Activated T-helper 1 cell treated with Interleukin-2 at 50 U/mL for 16 hours (primary cell): ENCODE measurements at regions not wholly inside any gene's neighbourhood (a gene's known extent, or its start where the extent isn't known, plus 50 kb on each side); places are given as distances from the start of the nearest gene placed in this dataset.
"Not testable (repeated sequence)": the region's sequence is repeated elsewhere in the genome, so short reads cannot be mapped to it uniquely, and the experiment has no call there.

ENCODE experiments used
- DNase-seq: peaks from one replicate; pipeline ENCODE4 v3.0.0-alpha.2; 2020; ENCODE audit warnings: low read depth

DNA sequence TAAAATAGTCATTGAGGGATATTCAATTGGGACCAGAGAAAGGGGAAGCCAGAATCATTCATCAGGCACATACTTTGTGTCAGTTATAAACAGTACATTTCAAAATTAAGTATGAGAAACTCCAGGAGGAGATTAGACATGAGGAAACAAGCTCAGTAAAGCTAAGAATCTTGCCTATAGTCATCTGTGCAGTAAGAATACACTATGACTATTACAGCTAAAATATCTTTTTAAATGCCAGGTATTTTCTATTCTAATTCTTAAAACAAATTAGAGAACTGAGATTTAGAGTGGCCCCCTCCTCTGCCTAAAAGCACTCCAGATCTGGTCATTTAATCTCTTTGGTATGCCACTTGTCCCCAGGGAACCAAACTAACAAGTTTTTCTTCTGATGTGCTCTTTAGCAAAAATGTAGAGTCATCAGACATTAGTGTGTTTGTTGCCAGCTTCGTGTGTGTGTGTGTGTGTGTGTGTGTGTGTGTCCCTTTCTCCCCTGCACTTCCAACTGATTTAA lies 541.1 kb downstream of the TTLL7 start:
- DNase-seq = not testable (repeated sequence)

DNA sequence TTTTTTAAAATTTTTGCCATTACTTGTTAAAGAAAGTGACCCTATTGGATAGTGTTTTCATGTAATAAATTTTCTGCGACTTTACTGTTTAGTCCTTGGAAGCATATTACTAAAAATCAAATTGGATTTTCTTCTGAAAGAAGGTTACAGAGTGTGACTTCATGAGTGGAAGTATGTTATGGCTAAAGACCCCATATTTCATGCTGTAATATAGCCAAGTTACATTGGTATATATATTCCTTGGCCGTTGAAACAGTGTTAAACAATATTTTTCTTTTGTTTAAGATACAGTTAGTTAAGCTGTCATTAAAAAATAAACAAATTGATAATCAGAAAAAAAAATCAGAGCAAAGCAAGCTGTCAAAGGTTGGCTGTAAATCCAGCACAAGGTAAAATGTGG lies 541.7 kb downstream of the TTLL7 start:
- DNase-seq = not testable (repeated sequence)

DNA sequence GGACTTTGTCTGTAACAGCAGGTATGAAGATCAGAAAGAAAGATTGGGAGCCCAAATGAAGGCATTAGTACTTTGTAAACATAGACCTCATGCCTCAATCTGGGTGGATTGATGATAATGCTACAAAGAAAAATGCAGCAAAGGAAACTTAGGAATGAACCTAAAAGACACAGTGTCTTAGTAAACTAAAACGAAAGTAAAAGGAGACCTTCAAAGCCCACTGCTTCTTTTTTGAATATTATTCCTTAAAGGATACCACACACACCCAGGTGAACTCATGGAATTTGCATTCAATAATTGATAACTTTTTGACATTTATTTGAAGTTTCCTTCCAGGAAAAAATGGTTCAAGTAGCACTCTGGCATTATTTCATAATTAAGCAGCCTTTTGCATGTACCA lies 543.2 kb downstream of the TTLL7 start:
- DNase-seq = not testable (repeated sequence)

DNA sequence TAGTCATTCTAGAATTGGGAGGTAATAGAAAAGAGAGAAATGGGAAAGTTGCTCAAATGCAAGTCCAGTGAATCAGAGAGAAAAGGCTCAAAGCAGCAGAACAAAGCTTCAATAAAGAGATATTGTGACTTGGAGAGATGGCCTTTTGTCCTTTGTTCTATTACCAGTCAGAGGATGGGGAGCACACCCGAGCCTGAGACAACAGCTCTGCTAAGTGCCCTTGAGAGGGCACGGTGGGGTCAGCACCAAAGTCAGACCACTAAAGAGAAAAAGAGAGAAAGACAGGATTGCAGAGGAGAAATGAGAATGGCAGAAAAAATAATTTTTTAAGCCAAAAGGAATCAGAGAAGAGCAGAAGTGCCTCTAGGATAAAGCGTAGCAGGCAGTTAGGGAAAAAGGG lies 553.1 kb downstream of the TTLL7 start:
- DNase-seq = not testable (repeated sequence)

- not testable (repeated sequence) for DNase-seq
Observed at GRCh38 chr1:83442412-83442811, 556.5 kb downstream of the TTLL7 start.

DNA sequence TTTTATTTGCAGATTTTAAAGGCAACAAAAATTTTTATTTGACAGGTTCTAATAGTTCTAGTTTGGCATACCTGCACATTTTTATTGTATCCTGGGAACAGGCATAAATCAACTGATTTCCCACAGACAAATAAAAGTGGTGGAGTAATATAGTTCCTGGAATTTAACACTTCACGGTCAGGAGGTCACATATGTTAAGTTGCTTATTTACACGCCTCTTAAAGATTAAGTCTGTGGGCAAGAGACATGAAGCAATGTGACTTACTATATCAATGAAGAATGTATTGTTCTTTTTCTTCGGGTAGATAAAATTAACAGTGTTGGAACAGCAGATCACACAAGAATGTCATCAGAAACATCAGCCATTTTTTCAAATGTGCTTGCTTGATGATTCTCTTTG lies 558.3 kb downstream of the TTLL7 start:
- not testable (repeated sequence) for DNase-seq

- not testable (repeated sequence) for DNase-seq
Observed at GRCh38 chr1:83440021-83440420, 558.9 kb downstream of the TTLL7 start.

GRCh38 chr1:83438316-83438715 lies 560.6 kb downstream of the TTLL7 start:
- not testable (repeated sequence) for DNase-seq

DNA sequence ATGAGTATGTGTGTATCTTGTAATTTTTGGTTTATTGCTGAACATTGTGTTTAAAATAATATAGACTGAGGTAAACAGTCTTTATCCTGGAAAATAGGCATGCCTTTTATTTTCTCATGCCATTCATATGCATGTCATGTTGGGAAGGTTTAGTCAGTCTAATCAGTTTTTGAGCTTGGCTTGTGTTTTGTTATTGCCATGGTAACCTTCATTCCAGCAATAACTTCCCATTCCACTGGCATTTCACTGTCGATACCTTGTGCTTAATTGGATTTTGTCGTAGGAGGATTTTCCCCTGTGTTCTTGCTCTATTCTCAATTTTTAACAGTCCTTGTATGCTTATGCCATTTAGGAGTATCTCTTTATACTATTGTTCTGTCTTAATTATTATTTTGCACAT lies 563.6 kb downstream of the TTLL7 start:
- DNase-seq = not testable (repeated sequence)

DNA sequence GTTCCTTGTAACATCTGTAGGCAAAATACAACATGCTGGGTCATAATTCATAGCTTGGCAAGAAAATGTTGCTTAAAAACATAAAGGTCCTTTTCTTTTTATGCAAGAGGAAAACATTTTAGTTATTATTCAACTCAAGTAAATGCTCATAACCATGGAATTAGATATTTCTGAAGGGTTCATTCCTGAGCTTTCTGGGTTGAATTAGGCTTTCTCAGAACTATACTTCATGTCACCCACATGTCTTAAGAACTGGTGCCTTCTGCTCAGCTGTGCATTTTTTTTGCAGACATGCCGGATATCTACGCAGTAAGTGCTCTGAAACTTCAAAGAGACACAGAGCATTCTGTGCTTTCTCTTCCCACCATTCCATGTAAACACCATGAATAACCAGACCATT lies 571.4 kb downstream of the TTLL7 start:
- DNase-seq = not testable (repeated sequence)

GRCh38 chr1:83423382-83423781 lies 575.5 kb downstream of the TTLL7 start:
- DNase-seq = not testable (repeated sequence)

DNA sequence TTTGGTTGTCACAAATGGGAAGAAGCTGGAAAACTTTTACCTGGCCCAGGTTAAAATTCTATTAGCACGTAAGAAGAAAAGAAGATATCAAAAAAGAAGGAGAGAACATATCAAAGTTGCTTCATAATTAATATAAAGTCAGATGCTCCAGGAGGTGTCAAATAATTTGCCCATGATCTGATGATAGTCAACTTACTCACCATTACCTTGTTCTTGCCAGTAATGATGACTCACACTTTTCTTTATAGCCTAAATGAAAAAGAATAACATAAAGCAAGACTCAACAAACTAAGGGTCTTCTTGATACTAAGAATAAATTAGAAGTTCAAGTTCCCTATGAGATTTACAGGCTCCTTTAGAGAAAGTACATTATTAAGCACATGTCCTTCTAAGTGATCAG lies 580.4 kb downstream of the TTLL7 start:
- DNase-seq = no peak

DNA sequence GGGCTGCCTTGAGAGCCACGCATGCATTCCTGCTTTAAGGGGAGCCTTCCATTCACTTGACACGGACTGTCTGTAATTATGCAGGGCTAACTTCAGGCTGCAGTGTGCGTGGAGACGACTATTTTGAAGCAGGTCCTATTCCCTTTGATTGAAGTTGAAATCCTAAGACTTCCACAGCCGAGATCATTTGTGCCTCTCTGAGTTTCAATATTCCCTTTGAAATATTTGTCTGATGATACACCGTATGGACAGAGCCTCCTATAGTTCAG lies 585.2 kb downstream of the TTLL7 start:
- not testable (repeated sequence) for DNase-seq

GRCh38 chr1:83410746-83411413 lies 588.1 kb downstream of the TTLL7 start:
- not testable (repeated sequence) for DNase-seq

GRCh38 chr1:83406693-83407371 lies 592.1 kb downstream of the TTLL7 start:
- not testable (repeated sequence) for DNase-seq

DNA sequence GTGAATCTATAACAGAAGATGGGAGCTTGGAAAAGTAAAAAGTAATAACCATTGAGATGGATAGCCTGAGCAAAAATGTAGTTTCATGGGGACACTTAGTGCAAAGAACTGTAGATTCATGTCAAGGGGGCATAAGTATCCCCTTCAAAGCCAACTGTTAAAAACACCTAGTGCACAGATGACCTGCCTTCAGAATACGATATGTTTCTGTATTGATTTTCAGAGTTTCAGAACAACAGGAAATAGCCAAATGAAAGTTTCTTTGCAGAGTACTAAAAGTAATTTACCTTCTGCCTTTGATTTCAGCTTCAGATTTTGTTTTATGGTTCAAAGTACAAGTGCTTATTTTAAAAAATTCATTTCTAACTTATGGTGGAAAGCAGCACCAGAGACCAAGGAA lies 593.1 kb downstream of the TTLL7 start:
- not testable (repeated sequence) for DNase-seq

- DNase-seq = not testable (repeated sequence)
Observed at GRCh38 chr1:83403500-83403899, 595.4 kb downstream of the TTLL7 start.

GRCh38 chr1:83401146-83401545 lies 597.8 kb downstream of the TTLL7 start:
- not testable (repeated sequence) for DNase-seq

DNA sequence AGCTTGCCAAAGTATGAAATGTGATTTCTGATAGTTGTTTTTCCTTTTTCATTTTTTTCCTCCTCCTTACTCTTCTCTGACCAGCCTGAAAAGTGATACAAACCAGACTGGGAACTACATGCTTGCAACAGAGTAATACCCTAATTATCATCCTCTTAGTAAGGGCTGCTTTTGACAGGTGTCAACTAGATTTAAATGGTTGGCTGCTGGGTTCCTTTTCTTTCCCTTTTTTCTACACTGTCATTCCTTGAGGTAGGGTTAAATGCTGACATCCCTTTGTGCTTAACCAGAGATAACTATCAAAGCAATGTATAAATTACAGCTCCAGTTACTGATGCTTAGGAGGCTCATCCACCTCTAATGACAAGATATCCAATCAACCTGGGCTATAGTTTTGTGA lies 598.8 kb downstream of the TTLL7 start:
- DNase-seq = not testable (repeated sequence)

GRCh38 chr1:83398125-83398524 lies 600.8 kb downstream of the TTLL7 start:
- DNase-seq = not testable (repeated sequence)

DNA sequence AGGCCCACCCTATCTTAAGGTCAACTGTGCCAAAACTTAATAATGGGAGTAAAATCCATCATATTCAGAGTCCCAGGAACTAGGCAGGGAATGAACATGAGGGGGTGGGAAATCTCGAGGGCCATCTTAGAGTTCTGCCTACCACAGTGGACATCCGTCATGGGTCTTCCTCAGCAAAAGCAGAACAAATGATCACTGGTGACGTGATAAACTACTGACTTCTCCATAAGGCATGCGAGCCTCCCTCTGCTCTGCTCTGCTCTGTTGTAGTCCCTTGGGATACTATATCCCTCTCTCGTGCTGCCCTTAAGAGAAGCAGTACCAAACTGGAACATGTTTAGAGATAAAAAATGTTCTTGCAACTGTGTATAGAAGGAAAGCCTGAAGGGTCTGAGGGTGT lies 603.8 kb downstream of the TTLL7 start:
- not testable (repeated sequence) for DNase-seq

GRCh38 chr1:83386946-83387345 lies 612.0 kb downstream of the TTLL7 start:
- DNase-seq = not testable (repeated sequence)

- DNase-seq = not testable (repeated sequence)
Observed at GRCh38 chr1:83383107-83383506, 615.8 kb downstream of the TTLL7 start.

GRCh38 chr1:83373018-83373417 lies 625.9 kb downstream of the TTLL7 start:
- DNase-seq = not testable (repeated sequence)
